Endodermal cell (in vitro differentiated cells): ENCODE measurements at regions not wholly inside any gene's neighbourhood (a gene's known extent, or its start where the extent isn't known, plus 50 kb on each side); places are given as distances from the start of the nearest gene placed in this dataset.
"Not testable (repeated sequence)": the region's sequence is repeated elsewhere in the genome, so short reads cannot be mapped to it uniquely, and the experiment has no call there.

Source experiments
- DNase-seq: peaks from one replicate; pipeline ENCODE4 v3.0.0-alpha.2; 2017
- H3K27ac ChIP-seq: 2 replicates; pipeline ENCODE4 v1.5.1; 2013; ENCODE audit warnings: mild to moderate bottlenecking, low read depth, low read length, moderate library complexity
- H3K27me3 ChIP-seq: 2 replicates; pipeline ENCODE4 v1.6.1; 2013; ENCODE audit warnings: mild to moderate bottlenecking, low read length, moderate library complexity; ENCODE audit not compliant: insufficient read depth, control insufficient read depth, poor library complexity, severe bottlenecking
- H3K36me3 ChIP-seq: 2 replicates; pipeline ENCODE4 v1.7.0; 2013; ENCODE audit warnings: mild to moderate bottlenecking, low read length, moderate library complexity; ENCODE audit not compliant: control insufficient read depth, insufficient read depth
- H3K4me1 ChIP-seq: one replicate; pipeline ENCODE4 v1.7.0; 2013; ENCODE audit warnings: low read length; ENCODE audit not compliant: control insufficient read depth, insufficient read depth
- H3K4me3 ChIP-seq: 2 replicates; pipeline ENCODE4 v1.5.1; 2013; ENCODE audit warnings: mild to moderate bottlenecking, low read length, moderate library complexity
- H3K9ac ChIP-seq: 2 replicates; pipeline ENCODE4 v1.6.1; 2013; ENCODE audit warnings: mild to moderate bottlenecking, low read length, moderate library complexity; ENCODE audit not compliant: poor library complexity, severe bottlenecking; ENCODE audit errors: extremely low read depth
- H3K9me3 ChIP-seq: 2 replicates; pipeline ENCODE4 v1.6.1; 2013; ENCODE audit warnings: mild to moderate bottlenecking, low read length, moderate library complexity; ENCODE audit not compliant: control insufficient read depth
- H3K27ac Mint-ChIP-seq: 2 replicates; pipeline ENCODE4 v1.8.0; 2020; ENCODE audit warnings: mixed read lengths
- H3K27me3 Mint-ChIP-seq: 2 replicates; pipeline ENCODE4 v1.8.0; 2021; ENCODE audit warnings: mild to moderate bottlenecking, mixed read lengths; ENCODE audit not compliant: insufficient read depth
- H3K36me3 Mint-ChIP-seq: 2 replicates; pipeline ENCODE4 v1.8.0; 2020; ENCODE audit warnings: low read depth, mixed read lengths
- H3K4me1 Mint-ChIP-seq: 2 replicates; pipeline ENCODE4 v1.8.0; 2020; ENCODE audit warnings: mixed read lengths
- H3K4me3 Mint-ChIP-seq: 2 replicates; pipeline ENCODE4 v1.8.0; 2020; ENCODE audit warnings: mild to moderate bottlenecking, moderate library complexity, mixed read lengths
- H3K9me3 Mint-ChIP-seq: 2 replicates; pipeline ENCODE4 v1.8.0; 2020; ENCODE audit warnings: mild to moderate bottlenecking, mixed read lengths
- CTCF ChIP-seq: fragments of 200-600 bp; sonication (generic); conservative IDR thresholded peaks from 2 replicates; pipeline ENCODE4 v1.5.0; 2021; ENCODE audit warnings: antibody characterized with exemption, mild to moderate bottlenecking
- WGBS, 2 experiments: methylation state at CpG; one replicate each; pipeline versions ENCODE4 v1.1.5 to v1.1.7; 2013; ENCODE audit warnings: missing lambda C conversion rate in 2 of 2, mixed read lengths in 1 of 2; ENCODE audit not compliant: insufficient coverage in 1 of 2, insufficient read length in 1 of 2; 5-methylcytosine and 5-hydroxymethylcytosine counted together

GRCh38 chr21:17119466-17120297, 393.2 kb upstream of the CXADR start:
- DNase-seq, result no peak
- H3K4me3 ChIP-seq, result no peak overlapping the region
- H3K9me3 ChIP-seq, result peaks cover 6% of the 10 kb centered on the region
- H3K4me1 ChIP-seq, result no peaks in the 10 kb centered on the region
- TF ChIP-seq CTCF, result no peak
- no peak overlapping the region for H3K27ac ChIP-seq
- 77 to 78% methylated on average over 7 to 8 of the region's 9 CpGs for WGBS, 2 experiments
- no peaks in the 10 kb centered on the region for H3K4me1 Mint-ChIP-seq
- H3K27ac Mint-ChIP-seq, result no peak overlapping the region
- no peak overlapping the region for H3K9ac ChIP-seq
- H3K36me3 Mint-ChIP-seq, result no peaks in the 10 kb centered on the region
- H3K27me3 Mint-ChIP-seq, result no peaks in the 10 kb centered on the region
- no peaks in the 10 kb centered on the region for H3K36me3 ChIP-seq
- peaks cover 15% of the 10 kb centered on the region for H3K9me3 Mint-ChIP-seq
- no peak overlapping the region for H3K4me3 Mint-ChIP-seq
- H3K27me3 ChIP-seq, result no peaks in the 10 kb centered on the region

GRCh38 chr21:17127395-17127794, 385.4 kb upstream of the CXADR start:
- H3K9me3 ChIP-seq, H3K36me3 Mint-ChIP-seq, H3K4me3 Mint-ChIP-seq, H3K27ac ChIP-seq, H3K27me3 Mint-ChIP-seq, H3K4me1 Mint-ChIP-seq, H3K9ac ChIP-seq, H3K4me3 ChIP-seq, H3K27me3 ChIP-seq, H3K36me3 ChIP-seq, H3K9me3 Mint-ChIP-seq, H3K4me1 ChIP-seq, H3K27ac Mint-ChIP-seq: not testable (repeated sequence)
- 40 to 100% methylated on average over 1 to 2 of the region's 2 CpGs for WGBS, 2 experiments
- peak; percentile 51 for DNase-seq

GRCh38 chr21:17128132-17128531, 384.7 kb upstream of the CXADR start:
- H3K27me3 ChIP-seq, result no peaks in the 10 kb centered on the region
- no peak overlapping the region for H3K4me3 ChIP-seq
- TF ChIP-seq CTCF, result no peak
- Mint-ChIP-seq H3K36me3 (no peaks in the 10 kb centered on the region), H3K4me3 (no peak overlapping the region), H3K9me3 (no peaks in the 10 kb centered on the region), H3K27me3 (peaks cover 2% of the 10 kb centered on the region), H3K27ac (no peak overlapping the region), H3K4me1 (peaks cover 3% of the 10 kb centered on the region)
- H3K4me1 ChIP-seq, result peaks cover 6% of the 10 kb centered on the region
- H3K36me3 ChIP-seq, result no peaks in the 10 kb centered on the region
- WGBS, 2 experiments, result 84 to 97% methylated on average over 3 to 5 of the region's 5 CpGs
- H3K9me3 ChIP-seq, result no peaks in the 10 kb centered on the region
- no peak overlapping the region for H3K27ac ChIP-seq
- DNase-seq, result no peak
- H3K9ac ChIP-seq, result no peak overlapping the region

GRCh38 chr21:17139159-17139558, 373.7 kb upstream of the CXADR start:
- H3K36me3 Mint-ChIP-seq, H3K4me1 ChIP-seq, H3K36me3 ChIP-seq, DNase-seq, H3K4me1 Mint-ChIP-seq, H3K9me3 Mint-ChIP-seq, H3K4me3 Mint-ChIP-seq, H3K27ac Mint-ChIP-seq, H3K4me3 ChIP-seq, H3K9me3 ChIP-seq, H3K27ac ChIP-seq, H3K27me3 ChIP-seq, H3K27me3 Mint-ChIP-seq, H3K9ac ChIP-seq: not testable (repeated sequence)
- 89% methylated on average over 3 of the region's 3 CpGs for WGBS, 2 experiments
